Anterior cingulate cortex (tissue), 58 donors: ENCODE measurements at regions not wholly inside any gene's neighbourhood (a gene's known extent, or its start where the extent isn't known, plus 50 kb on each side); places are given as distances from the start of the nearest gene placed in this dataset.

Experiments used
- DNase-seq, 58 donors: peaks; one replicate each; lab custom pipeline; 2025; lab: John Stamatoyannopoulos, UW

DNA sequence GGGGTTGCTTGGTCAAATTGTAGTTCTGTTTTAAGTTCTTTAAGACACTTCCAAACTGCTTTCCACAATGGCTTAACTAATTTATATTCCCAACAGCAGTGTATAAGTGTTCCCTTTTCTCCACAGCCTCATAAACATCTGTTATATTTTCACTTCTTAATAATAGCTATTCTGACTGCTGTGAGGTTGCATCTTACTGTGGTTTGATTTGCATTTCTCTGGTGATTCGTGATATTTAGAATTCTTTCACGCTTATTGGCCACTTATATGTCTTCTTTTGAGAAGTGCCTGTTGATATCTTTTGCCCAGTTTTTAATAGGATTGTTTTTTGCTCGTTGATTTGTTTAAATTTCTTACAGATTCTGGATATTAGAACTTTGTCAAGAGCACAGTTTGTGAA is 278.6 kb upstream of the ITM2A start:
- DNase-seq = no peak

DNA sequence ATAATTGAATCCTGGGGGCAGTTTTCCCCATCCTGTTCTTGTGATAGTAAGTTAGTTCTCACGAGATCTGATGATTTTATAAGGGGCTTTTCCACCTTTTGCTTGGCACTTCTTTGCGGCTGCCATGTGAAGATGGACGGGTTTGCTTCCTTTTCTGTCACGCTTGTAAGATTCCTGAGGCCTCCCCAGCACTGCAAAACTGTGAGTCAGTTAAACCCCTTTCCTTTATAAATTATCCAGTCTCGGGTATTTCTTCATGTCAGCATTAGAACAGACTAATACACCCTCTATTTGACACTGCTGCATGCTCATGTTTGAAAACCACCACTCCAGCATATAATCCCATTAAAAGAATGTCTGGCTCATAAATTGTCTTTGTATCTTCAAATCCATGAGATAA is 264.4 kb upstream of the ITM2A start:
- no peak for DNase-seq

DNA sequence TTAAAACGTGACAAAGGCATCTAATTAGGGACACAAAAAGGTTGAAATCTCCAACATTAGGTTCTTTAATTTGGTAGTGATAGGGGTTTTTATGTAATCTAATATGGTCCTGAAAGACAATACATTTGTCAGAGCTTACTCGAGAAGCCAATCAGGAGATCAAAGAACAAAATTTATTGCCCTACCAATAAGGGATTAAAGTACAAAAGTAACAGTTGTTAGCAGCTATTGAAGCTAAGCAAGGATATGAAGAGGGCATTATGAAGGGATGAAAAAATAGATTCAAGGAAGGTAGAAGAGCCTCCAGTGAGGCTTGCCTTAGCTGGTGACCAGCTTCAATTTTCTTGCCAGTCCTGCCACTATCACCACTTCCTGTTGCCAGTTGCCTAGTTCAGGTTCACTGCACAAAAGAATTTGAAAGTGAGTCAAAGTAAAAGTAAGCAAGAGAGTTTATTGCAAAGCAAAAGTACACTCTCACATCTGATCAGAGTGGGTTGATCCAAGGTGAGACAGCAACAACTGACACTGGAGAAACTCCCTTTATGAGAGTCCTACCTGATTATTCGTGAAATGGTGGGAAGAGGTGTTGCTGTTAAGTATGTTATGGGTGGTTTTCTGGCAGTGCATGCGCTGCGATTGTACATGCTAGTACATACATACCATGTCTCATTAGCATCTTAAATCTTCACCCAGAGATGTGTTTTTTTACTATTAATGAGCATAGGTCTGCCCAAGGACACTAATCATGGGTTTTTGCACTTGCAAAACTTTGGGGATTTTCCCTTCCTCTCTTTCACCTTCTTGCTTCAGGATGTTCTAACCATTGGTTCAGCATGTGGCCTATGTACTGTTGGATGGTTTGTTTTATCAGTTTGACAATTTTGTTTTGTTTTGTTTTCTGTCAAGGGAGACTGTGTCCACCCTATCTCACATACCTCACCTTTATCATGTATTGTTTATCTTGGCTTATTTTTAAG is 263.2 kb upstream of the ITM2A start:
- DNase-seq = no peak

DNA sequence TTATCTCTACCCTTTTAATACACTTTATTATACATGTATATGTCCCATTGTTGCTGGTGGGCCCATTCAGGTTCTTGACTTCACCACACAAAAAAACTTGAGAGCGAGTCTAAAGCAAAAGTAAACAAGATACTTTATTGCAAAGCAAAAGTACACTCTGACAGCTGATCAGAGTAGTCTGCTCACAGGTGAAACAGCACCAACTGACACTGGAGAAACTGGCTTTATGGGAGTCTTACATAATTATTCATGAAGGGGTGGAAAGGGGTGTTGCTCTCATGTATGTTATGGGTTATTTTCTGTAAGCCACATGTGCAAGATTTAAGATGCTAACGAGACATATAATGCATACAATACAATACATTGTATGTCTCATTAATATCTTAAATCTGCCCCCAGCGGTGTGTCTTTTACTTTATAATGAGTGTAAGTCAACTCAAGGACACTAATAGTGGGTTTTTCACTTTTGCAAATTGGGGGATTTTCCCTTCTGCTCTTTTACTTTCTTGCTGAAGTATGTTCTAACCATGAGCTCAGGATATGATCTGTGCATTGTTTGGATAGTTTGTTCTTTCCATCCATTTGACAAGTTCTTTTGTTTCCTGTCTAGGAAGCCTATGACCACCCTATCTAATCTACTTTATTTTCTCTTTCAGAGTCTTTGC is 256.1 kb upstream of the ITM2A start:
- no peak for DNase-seq

DNA sequence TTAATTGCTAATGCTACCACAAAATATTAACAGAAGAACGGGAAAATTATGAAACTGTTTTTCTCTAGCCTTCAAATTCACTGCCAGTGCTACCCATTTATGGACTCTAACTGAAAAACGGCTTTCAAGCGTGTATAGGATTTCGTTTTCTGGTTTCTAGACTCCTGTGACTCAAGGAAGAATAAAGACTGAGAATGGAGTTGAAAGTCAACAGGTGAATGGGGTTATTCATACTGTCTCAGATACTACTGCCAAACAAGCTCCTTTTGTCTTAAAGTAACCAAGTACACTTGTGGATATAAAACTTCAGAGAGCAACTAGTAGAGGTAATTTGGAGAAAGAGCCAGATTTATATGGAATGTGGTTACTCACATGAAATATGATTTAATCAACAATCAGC is 251.1 kb upstream of the ITM2A start:
- no peak for DNase-seq

DNA sequence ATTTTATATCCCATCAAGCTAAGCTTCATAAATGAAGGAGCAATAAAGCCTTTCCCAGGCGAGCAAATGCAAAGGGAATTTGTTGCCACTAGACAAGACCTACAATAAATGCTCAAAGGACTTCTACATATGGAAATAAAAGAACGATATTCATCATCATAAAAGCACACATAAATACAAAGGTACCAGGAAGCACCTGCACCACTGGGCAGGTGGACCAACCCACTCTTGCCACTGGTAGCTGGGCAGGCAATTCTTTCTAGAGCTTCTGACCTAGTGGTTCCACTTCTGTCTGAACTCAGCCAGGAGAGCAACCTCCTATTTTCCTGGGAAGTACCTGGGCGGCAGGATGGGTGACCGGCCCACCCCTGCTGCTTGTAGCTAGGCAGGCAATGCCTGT is 237.2 kb upstream of the ITM2A start:
- no peak for DNase-seq

DNA sequence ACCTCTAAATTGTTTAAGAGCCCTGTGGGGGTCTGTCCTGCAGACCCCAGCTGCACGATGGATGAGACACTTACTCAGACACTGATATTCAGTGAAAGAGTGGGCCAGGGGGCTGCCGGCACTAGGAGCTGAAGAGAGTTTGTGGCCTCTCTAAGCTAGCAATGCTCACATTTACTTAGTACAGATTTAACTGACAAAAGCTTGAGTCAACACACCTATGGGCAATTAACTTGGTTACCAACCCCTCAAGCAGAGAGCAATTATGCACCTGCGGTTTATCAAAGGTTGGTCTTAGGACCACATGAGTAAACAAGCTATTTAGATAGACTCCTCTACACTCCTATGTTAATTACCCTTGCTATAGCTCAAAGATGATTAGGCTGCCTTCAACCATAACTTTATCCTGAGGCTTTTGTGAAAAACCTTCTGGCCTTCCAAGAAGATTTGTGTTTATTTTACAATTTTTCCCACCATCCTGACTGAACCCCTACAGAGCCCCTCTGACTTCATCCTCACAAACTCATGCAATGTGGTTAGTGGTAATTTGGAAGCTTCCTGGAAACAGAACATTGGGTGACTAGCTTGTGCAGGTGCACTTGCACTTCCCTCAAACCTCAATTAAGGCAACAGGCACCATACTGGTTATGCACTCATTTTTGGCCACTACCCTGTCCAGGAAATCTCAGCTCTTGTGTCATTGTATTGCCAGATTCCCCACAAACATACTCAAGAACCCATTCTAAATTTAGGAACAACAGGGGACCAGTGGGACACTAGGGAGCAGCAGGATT is 234.4 kb upstream of the ITM2A start:
- DNase-seq = no peak

DNA sequence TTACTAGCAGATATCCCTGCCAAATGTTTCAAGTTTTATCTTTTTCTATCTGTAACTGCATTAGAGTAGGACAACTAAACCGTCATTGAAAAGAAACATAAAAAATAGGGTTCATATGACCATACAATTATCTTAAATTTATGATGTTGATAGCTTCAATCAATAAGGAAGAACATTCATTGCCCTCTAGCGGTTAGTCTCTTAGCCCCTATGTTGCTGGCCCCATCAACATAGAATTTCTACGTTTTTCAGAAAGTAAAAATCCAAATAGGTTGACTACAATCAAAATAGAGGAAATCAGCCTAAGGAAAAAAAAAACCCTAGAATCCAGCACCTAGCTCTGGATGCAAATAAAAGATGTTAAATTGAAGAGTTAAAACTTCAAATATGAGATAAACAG is 225.1 kb upstream of the ITM2A start:
- DNase-seq = no peak

DNA sequence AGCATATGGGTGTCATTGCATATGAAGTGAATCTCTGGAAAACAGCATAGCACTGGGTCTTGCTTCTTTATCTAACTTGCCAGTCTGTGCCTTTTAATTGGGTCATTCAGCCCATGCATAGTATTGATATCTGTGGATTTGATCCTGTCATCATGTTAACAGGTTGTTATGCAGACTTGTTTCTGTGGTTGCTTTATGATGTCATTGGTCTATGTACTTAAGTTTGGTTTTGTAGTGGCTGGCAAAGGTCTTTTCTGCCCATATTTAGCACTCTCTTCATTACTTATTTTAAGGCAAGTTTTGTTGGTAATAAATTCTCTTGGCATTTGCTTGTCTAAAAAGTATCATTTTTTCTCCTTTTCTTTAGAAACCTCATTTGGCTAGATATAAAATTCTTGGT is 221.1 kb upstream of the ITM2A start:
- no peak for DNase-seq

DNA sequence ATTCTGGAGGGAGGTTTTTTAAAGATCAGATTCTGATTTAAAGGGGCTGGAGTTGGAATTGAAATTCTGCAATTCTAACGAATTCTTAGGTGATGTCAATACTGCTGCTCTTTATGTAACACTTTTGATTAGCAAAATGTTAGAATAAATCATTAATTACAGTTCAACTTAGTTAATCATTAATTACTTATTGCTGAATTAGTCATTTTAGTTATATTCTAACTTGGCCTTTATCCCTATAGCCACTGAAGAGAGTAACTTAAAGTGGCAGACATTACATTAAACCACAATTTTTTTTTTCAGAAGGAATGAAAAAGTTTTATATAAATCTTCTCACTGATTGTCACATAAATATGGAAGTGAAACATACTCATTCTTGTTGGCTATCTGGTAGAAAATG is 206.6 kb upstream of the ITM2A start:
- no peak for DNase-seq

DNA sequence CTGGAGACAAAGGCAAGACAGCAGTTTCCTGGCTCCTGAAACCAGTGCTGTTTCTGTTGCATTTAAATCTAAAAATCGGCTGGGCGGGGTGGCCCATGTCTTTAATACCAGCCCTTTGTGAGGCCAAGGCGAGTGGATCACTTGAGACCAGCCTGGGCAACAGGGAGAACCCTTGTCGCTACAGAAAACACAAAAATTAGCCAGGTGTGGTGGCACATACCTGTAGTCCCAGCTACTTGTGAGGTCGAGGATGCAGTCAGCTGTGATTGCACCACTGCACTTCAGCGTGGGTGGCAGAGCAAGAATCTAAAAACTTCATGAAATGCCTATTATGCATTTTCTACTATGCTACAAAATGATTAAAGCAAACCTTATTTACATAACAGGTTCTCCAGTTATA is 205.4 kb upstream of the ITM2A start:
- DNase-seq = no peak

DNA sequence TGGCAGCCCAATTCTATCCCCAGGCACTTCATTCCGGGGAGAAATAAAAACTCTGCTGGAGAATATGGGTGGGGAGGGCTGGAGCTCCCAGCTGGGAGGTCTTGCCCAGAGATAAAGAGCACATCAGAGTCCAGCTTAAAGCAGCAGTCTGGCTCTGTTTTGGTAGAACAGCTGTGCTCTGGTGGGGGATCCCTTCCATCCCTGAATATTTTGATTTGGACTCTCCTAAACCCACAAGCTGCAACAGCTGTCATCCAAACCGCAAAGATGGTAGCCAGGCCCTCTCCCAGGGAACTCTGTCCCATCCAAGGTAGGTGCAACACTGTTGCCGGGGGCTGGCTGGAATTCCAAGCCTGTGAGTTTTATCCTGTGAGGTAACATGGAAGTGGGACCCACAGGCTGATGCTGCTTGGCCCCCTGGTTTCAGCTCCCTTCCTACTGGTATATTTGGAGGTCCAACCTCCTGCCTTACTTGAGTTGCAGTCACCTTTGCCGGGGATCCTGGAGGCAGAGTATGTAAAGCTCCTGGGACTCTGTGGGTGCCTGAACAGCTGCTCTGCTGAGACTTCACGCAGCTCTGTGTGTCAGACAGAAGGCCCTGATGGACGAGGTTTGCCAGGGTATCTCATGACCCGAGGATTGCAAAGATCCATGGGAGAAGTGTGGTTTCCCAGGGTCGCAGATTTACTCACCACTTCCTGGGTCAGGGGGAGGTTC is 203.5 kb upstream of the ITM2A start:
- no peak for DNase-seq

DNA sequence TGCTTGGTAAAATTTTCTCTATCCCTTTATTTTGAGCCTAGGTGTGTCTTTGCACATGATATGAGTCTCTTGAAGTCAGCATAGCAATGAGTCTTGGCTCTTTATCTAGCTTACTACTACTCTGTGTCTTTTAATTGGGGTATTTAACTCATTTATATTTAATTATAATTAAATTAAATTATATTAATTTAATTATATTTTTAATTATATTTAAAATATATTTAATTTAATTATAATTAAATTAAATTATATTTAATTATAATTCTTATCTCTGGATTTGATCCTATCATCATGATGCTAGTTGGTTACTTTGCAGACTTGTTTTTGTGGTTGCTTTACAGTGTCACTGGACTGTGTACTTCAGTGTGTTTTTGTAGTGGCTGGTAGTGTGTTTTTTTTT is 201.2 kb upstream of the ITM2A start:
- DNase-seq = no peak

DNA sequence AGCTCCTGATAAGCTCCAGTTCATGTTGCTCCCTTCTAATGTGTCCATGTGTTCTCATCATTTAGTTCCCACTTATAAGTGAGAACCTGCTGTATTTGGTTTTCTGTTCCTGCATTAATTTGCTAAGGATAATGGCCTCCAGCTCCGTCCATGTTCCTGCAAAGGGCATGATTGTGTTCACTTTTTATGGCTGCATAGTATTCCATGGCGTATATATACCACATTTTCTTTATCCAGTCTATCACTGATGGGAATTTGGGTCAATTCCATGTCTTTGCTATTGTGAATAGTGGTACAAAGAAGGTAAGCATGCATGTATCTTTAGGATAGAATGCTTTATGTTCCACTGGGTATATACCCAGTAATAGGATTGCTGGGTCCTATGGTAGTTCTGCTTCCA is 197.2 kb upstream of the ITM2A start:
- DNase-seq = no peak

DNA sequence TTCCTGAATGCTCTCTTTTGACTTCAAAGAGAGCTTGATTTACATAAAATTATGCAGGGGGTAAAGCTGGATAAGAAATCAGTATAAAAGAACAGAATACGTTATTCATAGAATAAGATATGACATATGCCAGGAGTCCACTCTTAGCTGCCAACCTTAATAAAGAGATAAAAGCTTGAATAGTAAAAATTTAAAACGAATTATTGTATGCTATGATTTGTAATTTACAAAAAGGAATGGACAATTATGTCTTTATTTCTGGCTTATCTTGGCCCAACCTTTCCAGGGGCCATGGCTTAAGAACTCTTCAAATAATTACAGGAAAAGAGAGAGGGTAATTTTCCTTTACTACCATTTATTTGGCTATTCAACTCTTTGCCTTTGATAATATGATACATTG is 192.2 kb upstream of the ITM2A start:
- no peak for DNase-seq

DNA sequence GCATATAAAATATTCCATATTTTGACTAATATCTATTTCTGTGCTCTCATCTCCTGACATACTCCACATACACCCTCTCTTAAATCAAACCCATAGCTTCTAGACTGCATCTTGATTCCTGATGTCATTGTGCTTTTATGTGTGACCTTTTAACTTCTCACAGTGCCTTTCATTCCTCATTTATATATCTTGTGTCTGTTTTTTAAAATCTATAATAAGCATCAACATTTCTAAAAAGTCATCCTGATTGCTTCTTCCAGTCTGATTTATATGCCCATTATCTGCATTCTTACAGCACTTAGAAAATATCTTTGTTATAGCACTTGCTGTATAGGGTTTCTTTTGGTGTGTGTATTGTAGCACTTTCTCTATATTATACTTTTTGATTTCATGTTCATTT is 190.1 kb upstream of the ITM2A start:
- DNase-seq = no peak

DNA sequence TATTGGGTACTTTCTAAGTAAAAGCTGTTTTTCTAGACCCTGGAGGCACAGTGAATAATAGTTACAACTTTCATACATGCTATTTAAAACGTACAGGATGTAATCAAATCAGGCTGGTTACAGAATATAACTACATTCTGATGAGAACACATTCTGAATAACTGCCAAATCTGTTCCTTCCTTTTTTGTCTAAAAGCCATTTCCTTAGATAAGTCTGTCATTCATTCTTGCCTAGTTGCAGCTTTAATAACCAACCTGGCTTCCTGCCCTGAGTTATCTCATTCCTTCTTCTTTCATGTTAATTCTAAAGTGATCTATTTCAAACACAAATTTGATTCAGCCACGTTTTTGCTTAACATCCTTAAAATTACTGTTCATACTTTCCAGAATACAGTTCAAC is 189.7 kb upstream of the ITM2A start:
- DNase-seq = no peak

DNA sequence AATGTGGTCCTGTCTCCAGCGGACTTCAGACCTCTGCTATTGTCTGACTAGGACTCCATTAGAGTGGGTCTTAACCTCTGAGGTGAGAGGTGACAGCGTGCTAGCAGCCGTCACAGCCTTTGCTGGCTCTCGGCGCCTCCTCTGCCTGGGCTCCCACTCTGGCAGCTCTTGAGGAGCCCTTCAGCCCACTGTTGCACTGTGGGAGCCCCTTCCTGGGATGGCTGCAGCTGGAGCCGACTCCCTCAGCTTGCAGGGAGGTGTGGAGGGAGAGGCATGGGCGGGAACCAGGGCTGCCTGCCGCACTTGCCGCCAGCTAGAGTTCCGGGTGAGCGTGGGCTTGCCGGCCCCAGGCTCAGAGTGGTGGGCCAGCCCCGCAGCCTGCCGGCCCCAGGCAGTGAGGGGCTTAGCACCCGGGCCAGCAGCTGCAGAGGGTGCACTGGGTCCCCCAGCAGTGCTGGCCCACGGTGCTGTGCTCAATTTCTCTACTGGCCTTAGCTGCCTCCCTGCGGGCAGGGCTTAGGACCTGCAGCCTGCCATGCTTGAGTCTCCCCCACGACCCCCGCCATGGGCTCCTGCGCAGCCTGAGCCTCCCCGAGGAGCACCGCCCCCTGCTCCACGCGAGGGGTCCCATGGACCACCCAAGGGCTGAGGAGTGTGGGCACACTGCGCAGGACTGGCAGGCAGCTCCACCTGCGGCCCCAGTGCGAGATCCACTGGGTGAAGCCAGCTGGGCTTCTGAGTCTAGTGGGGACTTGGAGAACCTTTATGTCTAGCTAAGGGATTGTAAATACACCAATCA is 163.4 kb upstream of the ITM2A start:
- no peak for DNase-seq

DNA sequence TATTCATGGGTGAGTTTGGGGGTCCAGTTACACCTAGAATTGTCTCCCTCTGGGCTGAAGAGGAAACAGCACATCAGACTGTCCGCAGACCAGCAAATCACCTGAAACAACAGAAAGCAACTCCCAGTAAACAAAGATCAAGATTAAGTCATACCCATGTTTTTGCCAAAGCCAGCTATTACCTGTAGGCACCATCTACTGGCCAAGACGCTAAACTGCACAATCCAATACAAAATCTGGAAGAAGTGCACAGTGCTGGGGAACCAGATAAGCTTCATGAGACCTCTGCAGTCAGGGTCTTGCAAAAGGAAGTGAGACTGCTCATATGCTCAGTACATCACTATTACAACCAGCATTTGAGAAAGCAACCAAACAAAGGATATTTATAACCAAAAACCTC is 157.5 kb upstream of the ITM2A start:
- no peak for DNase-seq

DNA sequence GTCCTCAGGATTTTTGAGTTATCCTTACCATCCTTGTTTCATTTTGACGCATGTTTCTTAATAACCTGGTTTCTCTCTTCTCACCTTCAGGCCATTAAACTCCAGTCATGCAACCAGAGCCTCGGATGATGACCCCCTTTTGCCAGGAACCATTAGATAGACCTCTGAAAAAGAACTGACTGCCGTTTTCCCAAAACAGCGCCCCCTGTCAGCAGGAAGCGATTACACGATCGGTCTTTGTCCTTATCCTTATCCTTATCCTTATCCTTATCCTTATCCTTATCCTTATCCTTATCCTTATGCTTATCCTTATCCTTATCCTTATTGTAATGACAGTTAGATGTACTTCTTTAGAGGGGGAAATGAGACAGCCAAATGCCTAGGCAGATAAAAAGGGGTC is 148.4 kb upstream of the ITM2A start:
- no peak for DNase-seq
